ENCODE measurements at regions not wholly inside any gene's neighbourhood (a gene's known extent, or its start where the extent isn't known, plus 50 kb on each side); places are given as distances from the start of the nearest gene placed in this dataset.
"Not testable (repeated sequence)": the region's sequence is repeated elsewhere in the genome, so short reads cannot be mapped to it uniquely, and the experiment has no call there.

DNA sequence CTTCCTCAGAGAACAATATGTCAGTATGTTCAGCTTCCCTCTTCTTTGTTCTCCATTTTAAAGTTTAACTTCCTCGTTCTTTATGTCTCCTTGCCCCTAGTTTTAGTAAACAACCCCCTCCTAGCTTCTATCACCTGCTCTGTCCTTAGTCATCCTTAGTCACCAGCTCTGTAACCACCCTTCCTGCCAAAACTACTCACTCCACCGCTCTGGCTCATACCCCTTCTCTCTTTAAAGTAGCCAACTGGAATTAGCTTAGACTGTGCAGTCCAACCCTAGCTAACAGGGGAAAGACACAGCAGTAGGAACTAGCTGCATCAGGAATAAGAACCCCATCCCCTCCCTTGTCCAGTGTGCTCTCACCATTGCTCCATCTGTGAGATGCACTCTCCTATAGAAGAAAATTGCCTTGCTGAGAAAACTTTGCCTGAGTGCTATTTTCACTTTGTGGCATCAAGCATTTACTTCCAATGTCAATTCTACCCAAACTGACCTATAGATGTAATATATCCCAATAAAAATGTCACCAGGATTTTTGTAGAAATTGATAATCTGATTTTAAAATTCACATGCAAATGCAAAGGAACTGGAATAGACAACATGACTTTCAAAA is 603.2 kb downstream of the C12orf50 start:
- Histone ChIP-seq H3K4me3 (ENCODE audit: low read length) (no peak overlapping the region), H3K27me3 (ENCODE audit: control insufficient read depth in 1 of 2, insufficient read depth in 2 of 2, low read length in 2 of 2) (no peaks in the 10 kb centered on the region), H3K36me3 (ENCODE audit: insufficient read depth, low read length) (no peaks in the 10 kb centered on the region), H3K9me3 (ENCODE audit: control insufficient read depth in 1 of 2, insufficient read depth in 1 of 2, low read length in 2 of 2) (peaks cover 5 to 13% of the 10 kb centered on the region in 2 experiments), H3K4me1 (ENCODE audit: insufficient read depth, low read length) (no peaks in the 10 kb centered on the region), H3K27ac (ENCODE audit: low read depth in 1 of 2, low read length in 2 of 2) (no peak overlapping the region)
- DNase-seq (no peak), ATAC-seq (ENCODE audit: poor library complexity) (no peak)
- POLR2A ChIA-PET: no interaction called here
- H3K9me3 Mint-ChIP-seq: peaks cover 10% of the 10 kb centered on the region
- intact Hi-C loops (cut with DNase I, micrococcal nuclease): no loop called here
- no peak overlapping the region for H3K4me3 Mint-ChIP-seq
- TF ChIP-seq, protein P1, sequence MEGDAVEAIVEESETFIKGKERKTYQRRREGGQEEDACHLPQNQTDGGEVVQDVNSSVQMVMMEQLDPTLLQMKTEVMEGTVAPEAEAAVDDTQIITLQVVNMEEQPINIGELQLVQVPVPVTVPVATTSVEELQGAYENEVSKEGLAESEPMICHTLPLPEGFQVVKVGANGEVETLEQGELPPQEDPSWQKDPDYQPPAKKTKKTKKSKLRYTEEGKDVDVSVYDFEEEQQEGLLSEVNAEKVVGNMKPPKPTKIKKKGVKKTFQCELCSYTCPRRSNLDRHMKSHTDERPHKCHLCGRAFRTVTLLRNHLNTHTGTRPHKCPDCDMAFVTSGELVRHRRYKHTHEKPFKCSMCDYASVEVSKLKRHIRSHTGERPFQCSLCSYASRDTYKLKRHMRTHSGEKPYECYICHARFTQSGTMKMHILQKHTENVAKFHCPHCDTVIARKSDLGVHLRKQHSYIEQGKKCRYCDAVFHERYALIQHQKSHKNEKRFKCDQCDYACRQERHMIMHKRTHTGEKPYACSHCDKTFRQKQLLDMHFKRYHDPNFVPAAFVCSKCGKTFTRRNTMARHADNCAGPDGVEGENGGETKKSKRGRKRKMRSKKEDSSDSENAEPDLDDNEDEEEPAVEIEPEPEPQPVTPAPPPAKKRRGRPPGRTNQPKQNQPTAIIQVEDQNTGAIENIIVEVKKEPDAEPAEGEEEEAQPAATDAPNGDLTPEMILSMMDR (IDR thresholded peaks at IDR 0.05): no peak
- no peaks in the 10 kb centered on the region for H3K4me1 Mint-ChIP-seq (ENCODE audit: low read depth)
- H3K36me3 Mint-ChIP-seq (ENCODE audit: low read depth): no peaks in the 10 kb centered on the region
- H3K27ac Mint-ChIP-seq: no peak overlapping the region
- CTCF ChIA-PET: no interaction called here
- no peaks in the 10 kb centered on the region for H3K27me3 Mint-ChIP-seq

GRCh38 chr12:87421233-87421632 is 608.0 kb downstream of the C12orf50 start:
- H3K4me1 ChIP-seq (ENCODE audit: insufficient read depth, low read length); ATAC-seq (ENCODE audit: poor library complexity); H3K27ac ChIP-seq (ENCODE audit: low read depth in 1 of 2, low read length in 2 of 2); H3K27me3 ChIP-seq (ENCODE audit: control insufficient read depth in 1 of 2, insufficient read depth in 2 of 2, low read length in 2 of 2); H3K27me3 Mint-ChIP-seq; H3K36me3 ChIP-seq (ENCODE audit: insufficient read depth, low read length); H3K27ac Mint-ChIP-seq; POLR2A ChIA-PET; H3K4me3 Mint-ChIP-seq; H3K4me1 Mint-ChIP-seq (ENCODE audit: low read depth); H3K4me3 ChIP-seq (ENCODE audit: low read length); CTCF ChIA-PET; H3K36me3 Mint-ChIP-seq (ENCODE audit: low read depth); DNase-seq; intact Hi-C loops (cut with DNase I, micrococcal nuclease): not testable (repeated sequence)
- H3K9me3 ChIP-seq (ENCODE audit: control insufficient read depth in 1 of 2, insufficient read depth in 1 of 2, low read length in 2 of 2): peaks cover 2 to 15% of the 10 kb centered on the region in 2 experiments
- peaks cover 14% of the 10 kb centered on the region for H3K9me3 Mint-ChIP-seq

DNA sequence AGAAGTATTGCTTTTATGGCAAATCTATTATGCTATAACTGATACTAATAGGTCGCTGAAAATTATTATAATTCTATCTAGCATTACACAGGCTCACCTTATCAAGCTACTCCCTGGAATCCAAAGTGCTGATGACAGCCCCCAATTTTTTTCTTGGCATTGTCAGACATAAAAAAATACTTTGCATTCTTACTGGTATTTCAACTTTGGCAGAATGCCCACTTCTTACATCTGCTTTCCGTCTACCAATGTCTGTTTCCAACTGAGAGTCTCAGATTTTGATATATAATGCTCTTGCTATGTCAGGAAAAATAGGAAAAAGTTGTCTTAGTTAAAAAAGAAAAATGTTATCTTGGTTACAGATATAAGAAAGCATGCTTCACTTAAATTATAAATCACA is 615.4 kb downstream of the C12orf50 start:
- Mint-ChIP-seq H3K4me1 (ENCODE audit: low read depth) (no peaks in the 10 kb centered on the region), H3K9me3 (peaks cover 19% of the 10 kb centered on the region), H3K4me3 (no peak overlapping the region), H3K27me3 (no peaks in the 10 kb centered on the region), H3K27ac (no peak overlapping the region), H3K36me3 (ENCODE audit: low read depth) (no peaks in the 10 kb centered on the region)
- Histone ChIP-seq H3K9me3 (ENCODE audit: control insufficient read depth in 1 of 2, insufficient read depth in 1 of 2, low read length in 2 of 2) (peaks cover 0 to 13% of the 10 kb centered on the region in 2 experiments), H3K27me3 (ENCODE audit: control insufficient read depth in 1 of 2, insufficient read depth in 2 of 2, low read length in 2 of 2) (no peaks in the 10 kb centered on the region), H3K27ac (ENCODE audit: low read depth in 1 of 2, low read length in 2 of 2) (no peak overlapping the region), H3K4me1 (ENCODE audit: insufficient read depth, low read length) (no peaks in the 10 kb centered on the region), H3K36me3 (ENCODE audit: insufficient read depth, low read length) (no peaks in the 10 kb centered on the region), H3K4me3 (ENCODE audit: low read length) (no peak overlapping the region)
- intact Hi-C loops (cut with DNase I, micrococcal nuclease): no loop called here
- CTCF ChIA-PET: no interaction called here
- ATAC-seq (ENCODE audit: poor library complexity): no peak
- TF ChIP-seq, protein P1 (IDR thresholded peaks at IDR 0.05): no peak
- POLR2A ChIA-PET: no interaction called here
- no peak for DNase-seq

- no peak overlapping the region for H3K27ac Mint-ChIP-seq
- POLR2A ChIA-PET: no interaction called here
- intact Hi-C loops (cut with DNase I, micrococcal nuclease): no loop called here
These were observed 622.3 kb downstream of the C12orf50 start for GRCh38 chr12:87406926-87407325.

More at GRCh38 chr12:87406926-87407325, 622.3 kb downstream of the C12orf50 start:
- H3K27ac ChIP-seq (ENCODE audit: low read depth in 1 of 2, low read length in 2 of 2): no peak overlapping the region
- H3K36me3 Mint-ChIP-seq (ENCODE audit: low read depth): no peaks in the 10 kb centered on the region
- no peaks in the 10 kb centered on the region for H3K4me1 Mint-ChIP-seq (ENCODE audit: low read depth)
- H3K27me3 ChIP-seq (ENCODE audit: control insufficient read depth in 1 of 2, insufficient read depth in 2 of 2, low read length in 2 of 2): no peaks in the 10 kb centered on the region
- CTCF ChIA-PET: no interaction called here
- no peak for DNase-seq
- peaks cover 19% of the 10 kb centered on the region for H3K9me3 Mint-ChIP-seq
- H3K27me3 Mint-ChIP-seq: no peaks in the 10 kb centered on the region
- H3K4me1 ChIP-seq (ENCODE audit: insufficient read depth, low read length): no peaks in the 10 kb centered on the region
- H3K4me3 ChIP-seq (ENCODE audit: low read length): no peak overlapping the region
- TF ChIP-seq, protein P1 (IDR thresholded peaks at IDR 0.05): no peak
- H3K9me3 ChIP-seq (ENCODE audit: control insufficient read depth in 1 of 2, insufficient read depth in 1 of 2, low read length in 2 of 2): peaks cover 0 to 8% of the 10 kb centered on the region in 2 experiments
- H3K4me3 Mint-ChIP-seq: no peak overlapping the region
- no peak for ATAC-seq (ENCODE audit: poor library complexity)
- no peaks in the 10 kb centered on the region for H3K36me3 ChIP-seq (ENCODE audit: insufficient read depth, low read length)

All from CD4-positive, alpha-beta T cell (primary cell).